HG03558 (cell line): ENCODE measurements at regions not wholly inside any gene's neighbourhood (a gene's known extent, or its start where the extent isn't known, plus 50 kb on each side); places are given as distances from the start of the nearest gene placed in this dataset.

Experiments
- ATAC-seq: cut with Tn5 transposase; IDR thresholded peaks from one replicate; pipeline ENCODE4 v1.9.1; 2021; ENCODE audit warnings: moderate number of reproducible peaks; ENCODE audit not compliant: unreplicated experiment; ENCODE audit errors: extremely low read depth

DNA sequence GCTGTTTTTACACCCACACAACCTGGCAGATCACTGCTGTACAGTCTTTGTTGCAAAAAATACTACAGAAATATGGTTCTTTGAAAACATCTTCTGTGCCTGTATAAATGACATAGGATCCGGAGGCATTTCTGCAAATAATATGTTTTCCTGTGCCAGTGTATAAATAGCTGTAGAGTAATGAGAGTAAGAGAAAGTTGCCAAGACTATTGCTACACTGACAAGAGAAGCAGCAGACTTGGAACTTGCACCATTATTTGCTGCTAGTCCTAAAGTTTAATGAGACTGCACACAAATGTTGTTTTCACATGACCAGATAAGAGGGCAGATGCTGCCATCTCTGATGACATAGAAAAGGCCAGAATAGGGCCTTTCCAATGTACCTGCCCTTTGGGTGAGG, 50.0 kb upstream of the DTNBP1 start:
- ATAC-seq = no peak
